T-helper 1 cell treated with Interleukin-12 subunit alpha and Interleukin-12 subunit beta and Interleukin-4 antibody, amounts not matched to agents 30 μg/mL and 1 μg/mL, for 36 hours (primary cell): ENCODE measurements at regions not wholly inside any gene's neighbourhood (a gene's known extent, or its start where the extent isn't known, plus 50 kb on each side); places are given as distances from the start of the nearest gene placed in this dataset.

Experiments
- H3K27ac Mint-ChIP-seq: one replicate; pipeline ENCODE4 v1.8.0; 2021; ENCODE audit warnings: mild to moderate bottlenecking, mixed read lengths
- H3K27me3 Mint-ChIP-seq: one replicate; pipeline ENCODE4 v1.8.0; 2021; ENCODE audit warnings: low read depth, mixed read lengths
- H3K36me3 Mint-ChIP-seq: one replicate; pipeline ENCODE4 v1.8.0; 2021; ENCODE audit warnings: low read depth, mixed read lengths
- H3K4me1 Mint-ChIP-seq: one replicate; pipeline ENCODE4 v1.8.0; 2021; ENCODE audit warnings: low read depth, mixed read lengths
- H3K4me3 Mint-ChIP-seq: one replicate; pipeline ENCODE4 v1.8.0; 2021; ENCODE audit warnings: mild to moderate bottlenecking, moderate library complexity, mixed read lengths
- H3K9me3 Mint-ChIP-seq: one replicate; pipeline ENCODE4 v1.8.0; 2021; ENCODE audit warnings: mixed read lengths

GRCh38 chr2:16076911-16077310 is 136.6 kb downstream of the MYCN start:
- no peaks in the 10 kb centered on the region for H3K4me1 Mint-ChIP-seq
- no peaks in the 10 kb centered on the region for H3K9me3 Mint-ChIP-seq
- H3K27ac Mint-ChIP-seq = no peak overlapping the region
- no peaks in the 10 kb centered on the region for H3K36me3 Mint-ChIP-seq
- H3K27me3 Mint-ChIP-seq = no peaks in the 10 kb centered on the region
- no peak overlapping the region for H3K4me3 Mint-ChIP-seq

- H3K9me3 Mint-ChIP-seq = no peaks in the 10 kb centered on the region
- H3K4me3 Mint-ChIP-seq = no peak overlapping the region
- H3K36me3 Mint-ChIP-seq = no peaks in the 10 kb centered on the region
- H3K4me1 Mint-ChIP-seq = no peaks in the 10 kb centered on the region
- no peaks in the 10 kb centered on the region for H3K27me3 Mint-ChIP-seq
- H3K27ac Mint-ChIP-seq = no peak overlapping the region
These were observed 135.0 kb downstream of the MYCN start for GRCh38 chr2:16075045-16076012.

- no peaks in the 10 kb centered on the region for H3K27me3 Mint-ChIP-seq
- H3K27ac Mint-ChIP-seq = no peak overlapping the region
These were observed 133.6 kb downstream of the MYCN start for GRCh38 chr2:16073921-16074425.

GRCh38 chr2:16073471-16073870 is 133.1 kb downstream of the MYCN start:
- no peaks in the 10 kb centered on the region for H3K27me3 Mint-ChIP-seq
- H3K4me3 Mint-ChIP-seq = no peak overlapping the region
- no peaks in the 10 kb centered on the region for H3K36me3 Mint-ChIP-seq
- no peaks in the 10 kb centered on the region for H3K4me1 Mint-ChIP-seq
- no peak overlapping the region for H3K27ac Mint-ChIP-seq
- H3K9me3 Mint-ChIP-seq = no peaks in the 10 kb centered on the region

More at GRCh38 chr2:16073921-16074425, 133.6 kb downstream of the MYCN start:
- no peaks in the 10 kb centered on the region for H3K36me3 Mint-ChIP-seq
- no peaks in the 10 kb centered on the region for H3K9me3 Mint-ChIP-seq
- H3K4me3 Mint-ChIP-seq = no peak overlapping the region
- H3K4me1 Mint-ChIP-seq = no peaks in the 10 kb centered on the region

- Mint-ChIP-seq H3K9me3 (no peaks in the 10 kb centered on the region), H3K36me3 (no peaks in the 10 kb centered on the region), H3K27ac (no peak overlapping the region), H3K4me3 (no peak overlapping the region), H3K4me1 (no peaks in the 10 kb centered on the region), H3K27me3 (no peaks in the 10 kb centered on the region)
These were observed 132.4 kb downstream of the MYCN start for GRCh38 chr2:16072638-16073290.

- no peak overlapping the region for H3K27ac Mint-ChIP-seq
These were observed 131.7 kb downstream of the MYCN start for GRCh38 chr2:16071865-16072637.

GRCh38 chr2:16071039-16071864 is 130.9 kb downstream of the MYCN start:
- Mint-ChIP-seq H3K4me3 (no peak overlapping the region), H3K27me3 (no peaks in the 10 kb centered on the region), H3K27ac (no peak overlapping the region), H3K36me3 (no peaks in the 10 kb centered on the region), H3K9me3 (no peaks in the 10 kb centered on the region), H3K4me1 (no peaks in the 10 kb centered on the region)

More at GRCh38 chr2:16071865-16072637, 131.7 kb downstream of the MYCN start:
- Mint-ChIP-seq H3K27me3 (no peaks in the 10 kb centered on the region), H3K9me3 (no peaks in the 10 kb centered on the region), H3K36me3 (no peaks in the 10 kb centered on the region), H3K4me3 (no peak overlapping the region), H3K4me1 (no peaks in the 10 kb centered on the region)

- Mint-ChIP-seq H3K4me3 (no peak overlapping the region), H3K36me3 (no peaks in the 10 kb centered on the region), H3K27me3 (no peaks in the 10 kb centered on the region), H3K27ac (no peak overlapping the region), H3K4me1 (no peaks in the 10 kb centered on the region), H3K9me3 (no peaks in the 10 kb centered on the region)
These were observed 130.3 kb downstream of the MYCN start for GRCh38 chr2:16070648-16070971.

GRCh38 chr2:16069933-16070647 is 129.7 kb downstream of the MYCN start:
- Mint-ChIP-seq H3K27me3 (no peaks in the 10 kb centered on the region), H3K9me3 (no peaks in the 10 kb centered on the region), H3K4me3 (no peak overlapping the region), H3K36me3 (no peaks in the 10 kb centered on the region), H3K4me1 (no peaks in the 10 kb centered on the region), H3K27ac (no peak overlapping the region)

- no peak overlapping the region for H3K4me3 Mint-ChIP-seq
- no peaks in the 10 kb centered on the region for H3K36me3 Mint-ChIP-seq
- no peaks in the 10 kb centered on the region for H3K27me3 Mint-ChIP-seq
- no peaks in the 10 kb centered on the region for H3K9me3 Mint-ChIP-seq
- H3K27ac Mint-ChIP-seq = no peak overlapping the region
- H3K4me1 Mint-ChIP-seq = no peaks in the 10 kb centered on the region
These were observed 129.2 kb downstream of the MYCN start for GRCh38 chr2:16069663-16069932.

GRCh38 chr2:16068552-16068940 is 128.2 kb downstream of the MYCN start:
- H3K27ac Mint-ChIP-seq = no peak overlapping the region
- H3K4me3 Mint-ChIP-seq = no peak overlapping the region
- no peaks in the 10 kb centered on the region for H3K27me3 Mint-ChIP-seq
- peaks cover 2% of the 10 kb centered on the region for H3K36me3 Mint-ChIP-seq
- no peaks in the 10 kb centered on the region for H3K4me1 Mint-ChIP-seq
- H3K9me3 Mint-ChIP-seq = peaks cover 8% of the 10 kb centered on the region

- Mint-ChIP-seq H3K36me3 (peaks cover 2% of the 10 kb centered on the region), H3K9me3 (peaks cover 9% of the 10 kb centered on the region), H3K4me3 (no peak overlapping the region), H3K27me3 (no peaks in the 10 kb centered on the region), H3K27ac (no peak overlapping the region), H3K4me1 (no peaks in the 10 kb centered on the region)
These were observed 127.7 kb downstream of the MYCN start for GRCh38 chr2:16067866-16068551.

GRCh38 chr2:16067444-16067843 is 127.1 kb downstream of the MYCN start:
- Mint-ChIP-seq H3K9me3 (peaks cover 13% of the 10 kb centered on the region), H3K27ac (no peak overlapping the region), H3K36me3 (peaks cover 2% of the 10 kb centered on the region), H3K4me1 (no peaks in the 10 kb centered on the region), H3K27me3 (no peaks in the 10 kb centered on the region), H3K4me3 (no peak overlapping the region)
